GM06990 (cell line): ENCODE measurements at regions not wholly inside any gene's neighbourhood (a gene's known extent, or its start where the extent isn't known, plus 50 kb on each side); places are given as distances from the start of the nearest gene placed in this dataset.

Experiments
- DNase-seq: peaks from one replicate; pipeline ENCODE4 v3.0.0-alpha.2; 2011; ENCODE audit not compliant: insufficient read length; ENCODE audit errors: extremely low read depth
- H3K27me3 ChIP-seq: replicated peaks from 2 replicates; pipeline ENCODE4 v1.6.0; 2011; ENCODE audit warnings: low read length; ENCODE audit not compliant: control insufficient read depth, insufficient read depth
- H3K36me3 ChIP-seq: 2 replicates; pipeline ENCODE4 v1.5.1; 2011; ENCODE audit warnings: low read length; ENCODE audit not compliant: control insufficient read depth, insufficient read depth
- H3K4me3 ChIP-seq: replicated peaks from 2 replicates; pipeline ENCODE4 v1.5.1; 2011; ENCODE audit warnings: low read depth, mild to moderate bottlenecking, control low read depth, low read length
- TF ChIP-seq, protein P1 (sequence below): IDR thresholded peaks from 2 replicates; pipeline ENCODE4 v1.5.1; 2011; ENCODE audit warnings: low read length, control low read depth, mild to moderate bottlenecking, inconsistent platforms; ENCODE audit not compliant: insufficient read depth, poor library complexity, severe bottlenecking

DNA sequence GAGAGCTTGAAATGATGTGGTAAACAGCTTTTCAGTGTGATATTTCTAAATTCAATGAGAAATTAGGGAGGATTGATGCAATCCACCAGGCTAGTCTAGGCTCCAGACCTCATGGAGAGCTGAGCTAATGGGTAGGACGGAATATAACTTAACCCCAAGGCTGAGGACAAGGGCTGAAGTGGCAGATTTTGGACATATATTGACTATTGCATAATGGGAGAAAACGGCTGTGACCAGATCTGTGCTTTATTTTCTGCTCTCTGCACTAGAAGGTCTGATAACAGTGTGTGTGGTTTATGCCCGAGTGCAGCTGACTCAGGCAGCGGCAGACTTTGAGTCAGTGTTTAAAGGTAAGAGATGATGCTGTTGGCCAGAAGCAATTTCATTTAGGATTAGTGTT, 70.6 kb downstream of the ACTBL2 start:
- H3K36me3 ChIP-seq, result no peaks in the 10 kb centered on the region
- H3K4me3 ChIP-seq, result no peak overlapping the region
- H3K27me3 ChIP-seq, result no peaks in the 10 kb centered on the region
- DNase-seq, result no peak
- TF ChIP-seq, protein P1, sequence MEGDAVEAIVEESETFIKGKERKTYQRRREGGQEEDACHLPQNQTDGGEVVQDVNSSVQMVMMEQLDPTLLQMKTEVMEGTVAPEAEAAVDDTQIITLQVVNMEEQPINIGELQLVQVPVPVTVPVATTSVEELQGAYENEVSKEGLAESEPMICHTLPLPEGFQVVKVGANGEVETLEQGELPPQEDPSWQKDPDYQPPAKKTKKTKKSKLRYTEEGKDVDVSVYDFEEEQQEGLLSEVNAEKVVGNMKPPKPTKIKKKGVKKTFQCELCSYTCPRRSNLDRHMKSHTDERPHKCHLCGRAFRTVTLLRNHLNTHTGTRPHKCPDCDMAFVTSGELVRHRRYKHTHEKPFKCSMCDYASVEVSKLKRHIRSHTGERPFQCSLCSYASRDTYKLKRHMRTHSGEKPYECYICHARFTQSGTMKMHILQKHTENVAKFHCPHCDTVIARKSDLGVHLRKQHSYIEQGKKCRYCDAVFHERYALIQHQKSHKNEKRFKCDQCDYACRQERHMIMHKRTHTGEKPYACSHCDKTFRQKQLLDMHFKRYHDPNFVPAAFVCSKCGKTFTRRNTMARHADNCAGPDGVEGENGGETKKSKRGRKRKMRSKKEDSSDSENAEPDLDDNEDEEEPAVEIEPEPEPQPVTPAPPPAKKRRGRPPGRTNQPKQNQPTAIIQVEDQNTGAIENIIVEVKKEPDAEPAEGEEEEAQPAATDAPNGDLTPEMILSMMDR, result no peak

DNA sequence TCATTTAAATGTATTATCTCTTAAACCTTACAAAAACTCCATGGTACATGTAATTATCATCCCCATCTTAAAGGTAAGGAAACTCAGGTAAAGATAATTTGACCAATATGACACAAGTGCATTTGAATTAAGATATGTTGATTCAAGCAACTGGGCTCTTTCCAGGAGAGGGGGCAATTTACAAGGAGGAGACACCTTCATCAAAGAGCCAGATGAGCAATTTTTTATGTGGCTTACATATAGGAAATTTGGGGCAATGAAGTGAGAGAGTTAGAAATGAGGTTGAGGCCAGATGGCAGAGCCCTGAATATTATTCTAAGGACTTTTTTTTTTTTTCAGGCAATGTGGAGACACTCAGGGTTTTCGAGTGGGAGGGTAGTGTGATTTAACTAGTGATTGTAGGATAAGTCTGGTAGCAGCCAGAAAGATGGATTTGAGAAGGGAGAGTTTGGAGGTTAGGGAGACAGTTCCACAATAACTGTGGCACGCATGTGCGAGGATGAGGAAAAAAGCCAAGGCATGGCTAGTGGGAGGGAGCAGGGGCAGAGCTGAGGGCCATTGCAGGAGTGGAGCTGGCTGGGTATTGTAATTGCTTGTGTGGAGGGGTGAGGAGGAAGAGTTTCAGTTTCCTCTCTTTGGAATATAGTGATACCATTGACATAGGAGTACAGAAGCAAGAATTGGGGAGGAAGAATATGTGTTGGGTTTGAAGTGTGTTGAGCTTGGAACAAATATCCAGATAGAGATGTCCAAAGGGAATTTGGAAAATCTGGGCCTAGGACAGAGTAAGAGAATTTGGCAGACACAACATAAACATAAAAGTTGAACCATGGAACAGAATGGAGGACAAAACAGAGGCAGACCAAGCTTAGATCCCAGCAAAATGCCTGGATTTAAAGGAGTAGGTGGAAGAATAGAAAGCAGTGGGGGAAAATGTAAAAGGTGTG, 72.0 kb downstream of the ACTBL2 start:
- TF ChIP-seq, protein P1, result no peak
- Histone ChIP-seq H3K4me3 (no peak overlapping the region), H3K36me3 (no peaks in the 10 kb centered on the region), H3K27me3 (no peaks in the 10 kb centered on the region; the same call in 1 of the 2 replicates)
- no peak for DNase-seq

DNA sequence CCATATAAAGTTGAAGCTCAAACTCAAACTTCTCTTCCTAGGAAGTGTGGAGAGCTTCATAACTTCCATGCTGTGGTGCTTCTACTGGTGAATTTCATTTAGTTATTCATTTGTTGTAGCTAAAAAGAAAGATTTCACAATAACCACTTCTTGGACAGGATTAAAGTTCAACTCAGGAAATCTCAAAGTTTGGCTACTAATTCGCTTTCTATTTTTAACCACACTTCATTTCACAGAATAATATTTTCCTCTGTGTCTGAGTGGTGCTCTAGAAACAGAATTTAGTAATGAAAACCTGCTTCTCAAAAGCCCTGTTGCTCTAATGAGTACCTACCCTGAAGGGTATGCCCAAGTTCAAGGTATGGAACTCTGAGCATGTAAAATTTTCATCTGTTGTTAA, 73.9 kb downstream of the ACTBL2 start:
- no peak overlapping the region for H3K4me3 ChIP-seq
- TF ChIP-seq, protein P1, result no peak

DNA sequence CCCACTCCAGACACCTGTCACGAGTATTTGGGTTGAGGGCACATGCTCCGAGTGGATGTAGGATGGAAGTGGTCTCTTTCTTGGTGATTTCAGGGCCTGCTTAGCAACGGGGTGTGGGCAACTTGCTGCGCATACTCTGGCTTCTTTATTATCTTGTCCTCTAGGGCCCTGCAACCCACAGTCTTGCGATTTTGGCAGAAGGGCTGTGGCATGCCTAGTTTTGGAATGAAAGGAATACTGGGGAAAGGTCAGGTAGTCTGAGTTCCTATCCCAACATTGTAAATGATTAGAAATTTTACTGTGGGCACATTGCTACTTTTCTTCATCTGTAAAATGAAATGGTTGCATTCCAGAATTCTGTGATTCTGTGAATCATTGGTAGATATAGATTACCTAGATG, 74.3 kb downstream of the ACTBL2 start:
- TF ChIP-seq, protein P1, result no peak
- Histone ChIP-seq H3K4me3 (no peak overlapping the region), H3K36me3 (no peaks in the 10 kb centered on the region), H3K27me3 (no peaks in the 10 kb centered on the region; the same call in 1 of the 2 replicates)
- DNase-seq, result no peak

More for the DNA sequence above, 73.9 kb downstream of the ACTBL2 start:
- Histone ChIP-seq H3K36me3 (no peaks in the 10 kb centered on the region), H3K27me3 (no peaks in the 10 kb centered on the region; the same call in 1 of the 2 replicates)
- no peak for DNase-seq

DNA sequence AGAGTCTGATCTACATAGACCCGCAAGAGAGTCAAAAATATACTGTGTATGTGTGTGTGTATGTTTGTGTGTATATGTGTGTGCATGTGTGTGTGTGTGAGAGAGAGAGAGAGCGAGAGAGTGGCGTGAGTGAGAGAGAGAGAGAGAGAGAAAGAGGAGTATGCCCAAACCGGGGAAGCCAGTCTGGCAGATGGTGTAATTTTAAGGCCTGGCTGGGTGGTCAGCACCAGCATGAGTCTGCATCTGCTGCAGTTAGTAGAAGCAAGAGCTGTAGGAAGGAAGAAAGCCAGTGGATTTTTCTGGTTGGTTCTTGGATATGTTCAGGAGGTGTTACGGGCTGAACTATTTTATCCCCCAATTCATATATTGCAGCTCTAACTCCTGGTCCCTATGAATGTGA, 75.2 kb downstream of the ACTBL2 start:
- TF ChIP-seq, protein P1, result no peak
- Histone ChIP-seq H3K36me3 (no peaks in the 10 kb centered on the region), H3K27me3 (no peaks in the 10 kb centered on the region; the same call in 1 of the 2 replicates), H3K4me3 (no peak overlapping the region)
- no peak for DNase-seq

DNA sequence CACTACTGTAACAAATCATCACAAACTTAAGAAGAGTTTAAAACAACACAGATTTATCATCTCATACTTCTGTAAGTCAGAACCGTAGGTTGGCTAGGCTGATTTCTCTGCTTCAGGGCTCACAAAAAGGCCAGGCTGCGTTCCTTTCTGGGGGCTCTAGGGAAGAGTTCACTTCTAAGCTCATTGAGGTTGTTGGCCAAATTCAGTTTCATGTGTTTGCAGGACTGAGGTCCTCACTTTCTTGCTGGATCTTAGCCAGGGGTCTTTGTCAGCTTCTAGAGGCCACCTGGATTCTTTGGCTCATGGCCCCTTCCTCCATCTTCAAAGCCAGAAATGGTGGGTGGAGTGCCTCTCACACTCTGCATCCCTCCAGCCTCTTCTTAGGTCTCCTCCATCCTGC, 76.0 kb downstream of the ACTBL2 start:
- TF ChIP-seq, protein P1, result no peak
- Histone ChIP-seq H3K27me3 (no peaks in the 10 kb centered on the region; the same call in 1 of the 2 replicates), H3K36me3 (no peaks in the 10 kb centered on the region), H3K4me3 (no peak overlapping the region)
- DNase-seq, result no peak
